Spleen (tissue), 7 donors: ENCODE measurements at regions not wholly inside any gene's neighbourhood (a gene's known extent, or its start where the extent isn't known, plus 50 kb on each side); places are given as distances from the start of the nearest gene placed in this dataset.

ENCODE experiments used
- CTCF ChIP-seq, 11 experiments: fragments of 200-600 bp in 7 of 11; fragments of 450-650 bp in 4 of 11; sonication (generic) in 4 of 11; IDR thresholded peaks in 8 of 11; conservative IDR thresholded peaks in 3 of 11; 1 replicate in 7 of 11; 2 replicates in 4 of 11; pipeline versions ENCODE4 v1.4.0 to v1.8.0; 2016 to 2021; ENCODE audit warnings: antibody characterized with exemption in 11 of 11, inconsistent platforms in 4 of 11, mild to moderate bottlenecking in 1 of 11
- POLR2A ChIP-seq, 3 donors: fragments of 450-650 bp; IDR thresholded peaks; one replicate each; pipeline ENCODE4 v1.5.1; 2017; ENCODE audit warnings: antibody characterized with exemption in 3 of 3, mild to moderate bottlenecking in 1 of 3
- donor health status: DM: no; HTN: no; CAD: no; lungs with moderate emphysema.
- donor health status: DM: no; HTN: no; CAD: no.
- donor health status: DM: no; HTN: no; CAD: no.

GRCh38 chr21:24411429-24411828 is 1195.9 kb downstream of the MRPL39 start:
- no peak for TF ChIP-seq CTCF (IDR thresholded peaks at IDR 0.05 in 8 of 11, conservative IDR thresholded peaks at IDR 0.05 in 3 of 11)
- TF ChIP-seq POLR2A (IDR thresholded peaks at IDR 0.05): no peak
